ENCODE measurements at regions not wholly inside any gene's neighbourhood (a gene's known extent, or its start where the extent isn't known, plus 50 kb on each side); places are given as distances from the start of the nearest gene placed in this dataset.
"Not testable (repeated sequence)": the region's sequence is repeated elsewhere in the genome, so short reads cannot be mapped to it uniquely, and the experiment has no call there.

GRCh38 chr2:80968450-80968849 is 663.9 kb upstream of the LRRTM1 start:
- no peak for DNase-seq (ENCODE audit: low read depth)

- DNase-seq (ENCODE audit: low read depth) = no peak
Measured at GRCh38 chr2:80947601-80948130, 643.1 kb upstream of the LRRTM1 start.

GRCh38 chr2:80943487-80943886 is 638.9 kb upstream of the LRRTM1 start:
- no peak for DNase-seq (ENCODE audit: low read depth)

- DNase-seq (ENCODE audit: low read depth) = no peak
Measured at GRCh38 chr2:80942766-80943165, 638.2 kb upstream of the LRRTM1 start.

GRCh38 chr2:80938463-80938862 is 633.9 kb upstream of the LRRTM1 start:
- no peak for DNase-seq (ENCODE audit: low read depth)

GRCh38 chr2:80931820-80932219 is 627.3 kb upstream of the LRRTM1 start:
- not testable (repeated sequence) for DNase-seq (ENCODE audit: low read depth)

- DNase-seq (ENCODE audit: low read depth) = no peak
Measured at GRCh38 chr2:80930777-80931176, 626.2 kb upstream of the LRRTM1 start.

- DNase-seq (ENCODE audit: low read depth) = no peak
Measured at GRCh38 chr2:80926168-80926567, 621.6 kb upstream of the LRRTM1 start.

GRCh38 chr2:80896576-80896975 is 592.0 kb upstream of the LRRTM1 start:
- DNase-seq (ENCODE audit: low read depth) = no peak

- no peak for DNase-seq (ENCODE audit: low read depth)
Measured at GRCh38 chr2:80894486-80894885, 589.9 kb upstream of the LRRTM1 start.

- no peak for DNase-seq (ENCODE audit: low read depth)
Measured at GRCh38 chr2:80893711-80894110, 589.2 kb upstream of the LRRTM1 start.

GRCh38 chr2:80889009-80889408 is 584.5 kb upstream of the LRRTM1 start:
- DNase-seq (ENCODE audit: low read depth) = no peak

GRCh38 chr2:80887841-80888378 is 583.4 kb upstream of the LRRTM1 start:
- DNase-seq (ENCODE audit: low read depth) = no peak

- DNase-seq (ENCODE audit: low read depth) = no peak
Measured at GRCh38 chr2:80874374-80874773, 569.8 kb upstream of the LRRTM1 start.

- DNase-seq (ENCODE audit: low read depth) = no peak
Measured at GRCh38 chr2:80869858-80870438, 565.4 kb upstream of the LRRTM1 start.

GRCh38 chr2:80863147-80863714 is 558.7 kb upstream of the LRRTM1 start:
- no peak for DNase-seq (ENCODE audit: low read depth)

- no peak for DNase-seq (ENCODE audit: low read depth)
Measured at GRCh38 chr2:80858965-80859364, 554.4 kb upstream of the LRRTM1 start.

- DNase-seq (ENCODE audit: low read depth) = no peak
Measured at GRCh38 chr2:80856227-80856626, 551.7 kb upstream of the LRRTM1 start.

GRCh38 chr2:80854831-80855230 is 550.3 kb upstream of the LRRTM1 start:
- DNase-seq (ENCODE audit: low read depth) = no peak

- DNase-seq (ENCODE audit: low read depth) = no peak
Measured at GRCh38 chr2:80852808-80853139, 548.2 kb upstream of the LRRTM1 start.

GRCh38 chr2:80852079-80852807 is 547.7 kb upstream of the LRRTM1 start:
- DNase-seq (ENCODE audit: low read depth) = no peak

GRCh38 chr2:80830891-80831290 is 526.3 kb upstream of the LRRTM1 start:
- DNase-seq (ENCODE audit: low read depth) = no peak

- no peak for DNase-seq (ENCODE audit: low read depth)
Measured at GRCh38 chr2:80822999-80823398, 518.4 kb upstream of the LRRTM1 start.

Measured in activated T-cell treated with anti-CD3 and anti-CD28 coated beads for 1 hour (primary cell).